ENCODE measurements at regions not wholly inside any gene's neighbourhood (a gene's known extent, or its start where the extent isn't known, plus 50 kb on each side); places are given as distances from the start of the nearest gene placed in this dataset.

GRCh38 chr3:152123457-152123856 lies 145.3 kb upstream of the MBNL1 start:
- no peak for TF ChIP-seq SUZ12 (IDR thresholded peaks at IDR 0.05; ENCODE audit: extremely low read depth, insufficient read depth, insufficient read length)
- TF ChIP-seq ZNF274 (IDR thresholded peaks at IDR 0.05; ENCODE audit: low read depth, low read length): no peak

All from NT2/D1 (cell line).